ENCODE measurements at regions not wholly inside any gene's neighbourhood (a gene's known extent, or its start where the extent isn't known, plus 50 kb on each side); places are given as distances from the start of the nearest gene placed in this dataset.

DNA sequence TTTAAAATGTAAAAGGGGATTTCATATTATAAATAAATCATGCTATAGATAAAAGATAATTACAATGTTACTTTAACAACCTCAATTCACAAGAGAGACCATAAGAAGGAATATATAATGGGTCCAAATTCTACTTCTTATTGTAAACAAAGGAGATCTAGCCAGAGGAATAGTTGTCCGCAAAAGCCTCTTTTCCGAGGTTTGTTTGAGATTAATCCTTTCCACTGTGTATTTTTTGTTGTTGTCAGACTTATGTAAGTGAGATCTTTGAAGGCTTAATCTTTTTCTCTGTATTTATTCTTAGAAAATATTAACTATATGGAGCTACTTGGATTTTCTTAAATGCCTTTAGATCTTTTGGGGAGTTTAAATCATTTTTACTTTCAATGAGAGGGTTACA, 1299.3 kb upstream of the WWC1 start:
- Histone ChIP-seq H3K36me3 (ENCODE audit: control insufficient read depth in 4 of 4, insufficient read depth in 3 of 4, low read depth in 1 of 4, low read length in 3 of 4) (no peaks in the 10 kb centered on the region), H3K9me3 (ENCODE audit: control insufficient read depth in 4 of 4, low read length in 3 of 4) (no peaks in the 10 kb centered on the region), H3K4me1 (ENCODE audit: control insufficient read depth in 4 of 4, insufficient read depth in 4 of 4, low read length in 3 of 4) (no peaks in the 10 kb centered on the region), H3K27me3 (ENCODE audit: control insufficient read depth in 4 of 4, insufficient read depth in 4 of 4, low read length in 3 of 4) (no peaks in the 10 kb centered on the region), H3K4me3 (ENCODE audit: low read depth in 1 of 3, low read length in 3 of 3) (no peak overlapping the region), H3K27ac (ENCODE audit: low read depth in 1 of 2, low read length in 2 of 2) (no peak overlapping the region), H3K9ac (ENCODE audit: low read depth in 1 of 2, low read length in 2 of 2) (no peak overlapping the region)
- WGBS: 59% methylated on average over 2 of the region's 2 CpGs
- no peak for DNase-seq (ENCODE audit: low spot score)
- TF ChIP-seq FOXA1 (IDR thresholded peaks at IDR 0.05) (no peak), TAF1 (conservative IDR thresholded peaks at IDR 0.05) (no peak), ZBTB33 (IDR thresholded peaks at IDR 0.05) (no peak), HNF4A (conservative IDR thresholded peaks at IDR 0.05) (no peak), SP1 (IDR thresholded peaks at IDR 0.05) (no peak), GABPA (IDR thresholded peaks at IDR 0.05 in 1 of 2, conservative IDR thresholded peaks at IDR 0.05 in 1 of 2) (no peak), CTCF (IDR thresholded peaks at IDR 0.05; ENCODE audit: low read depth, low read length, missing input control) (no peak), JUND (IDR thresholded peaks at IDR 0.05) (no peak), YY1 (IDR thresholded peaks at IDR 0.05) (no peak), EGR1 (IDR thresholded peaks at IDR 0.05; ENCODE audit: low read depth in 2 of 2) (no peak), FOXA2 (IDR thresholded peaks at IDR 0.05) (no peak), NR2F2 (IDR thresholded peaks at IDR 0.05) (no peak), HNF4G (IDR thresholded peaks at IDR 0.05) (no peak), RAD21 (IDR thresholded peaks at IDR 0.05) (no peak)
- TF ChIP-seq, protein P1, sequence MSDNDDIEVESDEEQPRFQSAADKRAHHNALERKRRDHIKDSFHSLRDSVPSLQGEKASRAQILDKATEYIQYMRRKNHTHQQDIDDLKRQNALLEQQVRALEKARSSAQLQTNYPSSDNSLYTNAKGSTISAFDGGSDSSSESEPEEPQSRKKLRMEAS (IDR thresholded peaks at IDR 0.05): no peak
- TF ChIP-seq, protein P2, sequence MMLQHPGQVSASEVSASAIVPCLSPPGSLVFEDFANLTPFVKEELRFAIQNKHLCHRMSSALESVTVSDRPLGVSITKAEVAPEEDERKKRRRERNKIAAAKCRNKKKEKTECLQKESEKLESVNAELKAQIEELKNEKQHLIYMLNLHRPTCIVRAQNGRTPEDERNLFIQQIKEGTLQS (IDR thresholded peaks at IDR 0.05): no peak
- TF ChIP-seq, protein P3, sequence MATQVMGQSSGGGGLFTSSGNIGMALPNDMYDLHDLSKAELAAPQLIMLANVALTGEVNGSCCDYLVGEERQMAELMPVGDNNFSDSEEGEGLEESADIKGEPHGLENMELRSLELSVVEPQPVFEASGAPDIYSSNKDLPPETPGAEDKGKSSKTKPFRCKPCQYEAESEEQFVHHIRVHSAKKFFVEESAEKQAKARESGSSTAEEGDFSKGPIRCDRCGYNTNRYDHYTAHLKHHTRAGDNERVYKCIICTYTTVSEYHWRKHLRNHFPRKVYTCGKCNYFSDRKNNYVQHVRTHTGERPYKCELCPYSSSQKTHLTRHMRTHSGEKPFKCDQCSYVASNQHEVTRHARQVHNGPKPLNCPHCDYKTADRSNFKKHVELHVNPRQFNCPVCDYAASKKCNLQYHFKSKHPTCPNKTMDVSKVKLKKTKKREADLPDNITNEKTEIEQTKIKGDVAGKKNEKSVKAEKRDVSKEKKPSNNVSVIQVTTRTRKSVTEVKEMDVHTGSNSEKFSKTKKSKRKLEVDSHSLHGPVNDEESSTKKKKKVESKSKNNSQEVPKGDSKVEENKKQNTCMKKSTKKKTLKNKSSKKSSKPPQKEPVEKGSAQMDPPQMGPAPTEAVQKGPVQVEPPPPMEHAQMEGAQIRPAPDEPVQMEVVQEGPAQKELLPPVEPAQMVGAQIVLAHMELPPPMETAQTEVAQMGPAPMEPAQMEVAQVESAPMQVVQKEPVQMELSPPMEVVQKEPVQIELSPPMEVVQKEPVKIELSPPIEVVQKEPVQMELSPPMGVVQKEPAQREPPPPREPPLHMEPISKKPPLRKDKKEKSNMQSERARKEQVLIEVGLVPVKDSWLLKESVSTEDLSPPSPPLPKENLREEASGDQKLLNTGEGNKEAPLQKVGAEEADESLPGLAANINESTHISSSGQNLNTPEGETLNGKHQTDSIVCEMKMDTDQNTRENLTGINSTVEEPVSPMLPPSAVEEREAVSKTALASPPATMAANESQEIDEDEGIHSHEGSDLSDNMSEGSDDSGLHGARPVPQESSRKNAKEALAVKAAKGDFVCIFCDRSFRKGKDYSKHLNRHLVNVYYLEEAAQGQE (IDR thresholded peaks at IDR 0.05): no peak

All from liver (tissue), 8 donors.